ELF-1 (cell line): ENCODE measurements at regions not wholly inside any gene's neighbourhood (a gene's known extent, or its start where the extent isn't known, plus 50 kb on each side); places are given as distances from the start of the nearest gene placed in this dataset.
A peak's percentile ranks its signal among the peaks of the same experiment; 100 is the strongest.

Experiments used
- DNase-seq: peaks from one replicate; pipeline ENCODE4 v3.0.0-alpha.2; 2016; ENCODE audit warnings: low read depth, low spot score

- DNase-seq, result no peak
These were observed 172.5 kb upstream of the LRIG1 start for GRCh38 chr3:66673293-66673692.

DNA sequence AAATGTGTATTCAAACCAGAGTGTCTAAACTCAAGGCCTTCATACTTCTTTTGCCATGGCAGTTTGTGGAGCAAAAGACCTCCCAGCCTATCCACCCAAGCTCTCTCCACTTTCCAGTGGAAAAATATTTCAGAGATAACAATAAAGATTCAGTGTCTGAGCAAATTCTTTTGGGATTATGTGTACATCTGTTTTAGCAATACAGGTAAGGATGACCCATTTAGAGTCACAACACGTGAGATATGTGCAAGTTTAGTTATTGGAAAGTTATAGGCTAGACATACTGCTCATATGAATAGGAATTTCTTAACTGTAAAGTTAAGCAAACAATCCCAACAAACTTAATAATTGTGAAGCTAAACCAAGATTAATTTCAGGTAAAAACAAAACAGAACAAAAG, 174.5 kb upstream of the LRIG1 start:
- no peak for DNase-seq

DNA sequence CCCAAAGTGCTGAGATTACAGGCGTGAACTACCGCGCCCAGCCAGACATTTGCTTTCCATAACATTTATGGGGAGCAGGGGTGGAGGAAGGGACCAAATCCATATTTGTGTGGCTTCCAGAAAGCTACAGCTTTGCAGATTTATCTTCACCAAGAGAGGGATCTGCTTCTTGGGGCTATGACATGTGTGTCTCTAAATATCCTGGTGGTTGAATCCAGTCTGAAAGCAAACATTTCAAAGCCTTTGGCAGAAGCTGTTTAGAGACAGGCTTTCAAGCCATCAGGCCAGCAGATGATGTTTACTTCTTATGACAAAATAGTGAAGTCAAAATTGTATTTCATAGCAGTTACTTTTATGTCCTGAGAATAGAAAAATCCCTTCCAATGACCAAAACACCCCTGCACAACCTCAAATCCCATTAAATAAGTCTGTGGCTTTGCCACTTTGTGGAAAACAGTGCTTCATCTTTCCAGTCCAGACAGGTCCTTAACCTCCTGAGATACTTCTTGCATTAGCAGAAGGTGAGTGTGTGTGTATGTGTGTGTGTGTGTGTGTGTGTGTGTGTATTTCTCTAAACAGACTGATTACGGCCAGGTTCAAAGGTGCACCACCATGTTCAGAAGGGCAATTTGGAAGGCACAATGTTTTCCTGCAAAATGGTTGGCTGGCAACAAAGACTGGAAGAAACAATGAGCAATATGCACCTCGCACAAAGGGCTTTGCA, 191.4 kb upstream of the LRIG1 start:
- no peak for DNase-seq

DNA sequence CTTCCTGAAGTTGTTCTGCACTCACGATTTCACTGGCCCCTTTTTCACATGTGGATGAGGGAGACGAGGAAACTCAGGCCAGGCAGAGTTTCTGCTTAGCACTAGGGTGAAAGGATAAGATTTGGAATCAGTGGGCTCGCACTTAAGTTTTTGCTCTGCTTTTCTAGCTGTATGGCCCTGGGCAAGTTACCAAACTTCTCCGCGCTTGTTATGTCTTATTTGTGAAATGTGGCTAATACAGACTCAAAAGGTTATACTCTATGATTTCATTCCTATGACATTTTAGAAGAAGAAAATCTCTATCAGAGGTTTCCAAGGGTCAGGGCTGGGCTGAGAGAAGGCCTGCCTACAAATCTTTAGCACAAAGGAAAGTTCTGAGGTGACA, 191.9 kb upstream of the LRIG1 start:
- no peak for DNase-seq

DNA sequence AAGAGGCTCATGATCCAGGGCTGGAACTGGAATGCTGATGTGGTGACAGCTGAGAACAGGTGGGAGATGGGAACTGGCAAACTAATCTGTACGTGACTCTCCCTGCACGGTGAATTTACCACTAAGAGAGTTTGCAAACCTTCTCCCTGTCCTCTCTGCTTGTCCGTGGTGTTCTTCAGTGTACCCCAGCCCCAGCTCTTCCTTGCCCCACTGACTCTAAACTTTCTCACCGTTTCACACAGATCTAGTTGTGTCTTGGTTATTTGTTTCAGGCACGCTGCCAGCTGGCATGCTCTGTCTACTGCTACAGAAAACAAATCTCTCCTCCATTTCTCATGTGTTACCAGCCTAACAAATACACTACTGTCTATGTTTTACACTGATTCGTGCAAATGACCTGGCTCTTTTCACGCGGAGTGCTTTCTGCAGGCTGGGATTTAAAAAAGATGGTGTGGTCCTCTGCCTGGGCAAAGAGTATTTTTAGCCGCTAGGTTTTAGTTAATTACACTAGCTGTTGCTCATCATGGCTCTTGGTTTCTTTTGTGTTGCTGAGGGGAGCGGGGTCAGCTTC, 192.7 kb upstream of the LRIG1 start:
- DNase-seq, result no peak

- no peak for DNase-seq
These were observed 201.3 kb upstream of the LRIG1 start for GRCh38 chr3:66702126-66702525.

DNA sequence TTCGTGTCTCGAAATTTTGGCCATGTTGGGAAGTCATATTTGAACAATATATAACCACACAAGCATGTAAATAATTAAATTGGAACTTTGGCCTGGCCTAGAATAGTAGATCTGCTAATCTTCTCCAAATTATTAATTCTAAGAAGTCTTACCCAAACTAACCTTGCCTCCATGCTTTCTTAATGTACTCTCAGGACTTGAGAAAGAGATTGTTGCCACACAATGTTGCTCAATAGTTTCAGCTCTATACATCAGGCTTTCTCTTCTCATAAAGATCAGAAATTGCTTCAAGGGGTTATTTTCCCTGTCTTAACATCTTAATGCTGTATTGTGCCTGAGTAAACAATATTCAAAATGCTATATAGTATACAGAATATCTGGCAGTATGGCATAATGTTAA, 202.7 kb upstream of the LRIG1 start:
- DNase-seq, result no peak

- DNase-seq, result no peak
These were observed 204.3 kb upstream of the LRIG1 start for GRCh38 chr3:66705076-66705475.

GRCh38 chr3:66706890-66707289, 206.1 kb upstream of the LRIG1 start:
- DNase-seq, result no peak

DNA sequence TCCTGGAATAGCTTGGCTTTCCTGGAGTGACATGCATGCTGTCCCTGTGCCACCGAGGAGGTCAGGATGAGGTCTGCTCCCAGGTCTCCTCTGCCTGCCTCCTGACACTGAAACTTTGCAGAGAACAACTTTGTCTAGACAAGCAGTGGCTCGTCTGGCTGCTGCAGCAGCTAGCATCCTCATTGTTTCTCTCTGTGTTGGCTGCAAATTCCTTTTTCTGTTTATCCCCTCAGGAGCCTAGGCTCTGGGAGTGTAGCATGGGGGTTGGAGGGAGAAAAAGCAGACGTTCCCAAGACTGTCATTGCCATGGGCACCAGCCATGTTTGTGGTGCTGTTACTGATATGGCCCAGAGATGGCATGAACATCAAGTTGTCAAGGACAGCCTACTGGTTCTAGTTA, 208.7 kb upstream of the LRIG1 start:
- DNase-seq, result peak; percentile 41

DNA sequence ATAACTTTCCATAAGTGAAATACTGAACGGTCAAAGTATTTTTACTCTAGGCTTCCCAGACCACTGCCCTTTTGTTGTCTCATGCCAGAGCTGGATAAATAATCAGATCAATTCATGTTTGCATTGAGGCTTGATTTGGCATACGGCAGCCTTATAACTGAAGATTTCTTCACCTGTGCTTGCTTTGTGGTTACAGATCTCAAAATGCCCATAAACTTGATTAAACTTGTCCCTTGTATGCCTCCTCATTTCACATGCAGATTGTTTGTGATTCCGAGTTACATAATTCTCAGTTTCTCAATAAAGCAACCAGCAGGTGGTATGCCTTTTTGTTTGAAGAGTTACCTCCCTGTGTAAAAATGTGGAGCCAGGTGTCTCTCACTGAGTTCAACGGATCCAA, 211.4 kb upstream of the LRIG1 start:
- DNase-seq, result no peak

- no peak for DNase-seq
These were observed 213.1 kb upstream of the LRIG1 start for GRCh38 chr3:66713921-66714320.

DNA sequence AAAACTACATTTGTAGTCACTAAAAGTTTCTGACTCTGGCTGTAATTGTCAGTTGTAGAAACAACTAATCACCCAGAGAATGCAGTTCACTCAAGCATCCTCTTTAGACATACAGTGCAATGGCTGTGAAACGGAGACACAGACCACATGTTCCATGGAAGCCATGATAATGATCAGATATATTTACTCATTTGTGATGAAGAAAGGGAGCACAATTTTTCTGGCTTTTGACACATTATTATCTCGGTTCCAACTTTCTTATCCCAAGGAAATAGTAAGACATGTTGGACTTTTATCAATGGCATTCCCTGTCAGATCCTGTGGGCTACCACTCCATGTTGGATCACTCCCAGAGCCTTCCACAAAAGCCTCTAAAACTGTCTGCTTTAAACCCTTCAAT, 215.0 kb upstream of the LRIG1 start:
- no peak for DNase-seq

DNA sequence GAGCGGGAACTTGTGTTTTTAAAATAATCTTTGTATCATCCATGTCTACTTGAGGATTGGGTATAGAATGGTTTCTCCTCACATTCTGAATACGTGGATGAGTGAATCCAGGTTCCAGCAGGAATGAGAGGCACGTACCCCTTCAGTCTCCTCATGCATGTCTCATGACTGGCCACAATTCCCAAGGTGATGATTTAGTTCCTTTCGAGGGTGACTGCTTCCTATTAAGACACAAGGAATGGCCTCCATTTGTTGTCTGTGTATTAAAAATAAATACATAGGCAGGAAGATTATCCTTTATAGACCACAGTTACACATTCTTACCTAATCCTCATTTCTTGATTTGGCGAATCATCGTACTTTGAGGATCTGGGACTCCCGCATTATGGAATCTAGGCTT, 217.0 kb upstream of the LRIG1 start:
- DNase-seq, result no peak

DNA sequence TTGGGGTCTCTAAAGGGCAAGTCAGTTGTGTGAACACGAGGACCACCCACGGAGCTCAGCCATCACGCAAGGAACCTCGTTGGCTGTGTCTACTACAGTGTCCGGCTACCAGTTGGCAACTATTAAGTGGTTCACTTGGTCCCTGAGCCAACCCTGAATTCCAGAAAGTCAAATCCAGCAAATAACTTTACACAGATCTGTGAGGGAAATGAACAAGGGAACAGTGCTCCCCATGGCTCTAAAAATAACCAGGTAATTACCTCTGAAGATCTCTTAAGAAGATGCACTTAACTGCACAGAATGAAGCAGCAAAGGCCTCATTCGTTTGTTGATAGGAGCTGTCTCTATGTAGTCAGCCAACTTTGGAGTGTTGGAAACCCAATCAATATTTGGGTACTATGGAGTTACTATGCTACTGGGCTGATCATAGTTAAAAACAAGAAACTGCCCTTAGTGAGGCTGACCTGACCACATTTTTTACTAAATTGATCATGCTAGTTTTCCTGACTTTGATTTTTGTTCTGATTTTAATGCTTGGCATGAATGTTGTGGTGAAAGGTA, 219.1 kb upstream of the LRIG1 start:
- no peak for DNase-seq

GRCh38 chr3:66720508-66720907, 219.7 kb upstream of the LRIG1 start:
- no peak for DNase-seq

- peak; percentile 12 for DNase-seq
These were observed 221.9 kb upstream of the LRIG1 start for GRCh38 chr3:66722675-66723074.

DNA sequence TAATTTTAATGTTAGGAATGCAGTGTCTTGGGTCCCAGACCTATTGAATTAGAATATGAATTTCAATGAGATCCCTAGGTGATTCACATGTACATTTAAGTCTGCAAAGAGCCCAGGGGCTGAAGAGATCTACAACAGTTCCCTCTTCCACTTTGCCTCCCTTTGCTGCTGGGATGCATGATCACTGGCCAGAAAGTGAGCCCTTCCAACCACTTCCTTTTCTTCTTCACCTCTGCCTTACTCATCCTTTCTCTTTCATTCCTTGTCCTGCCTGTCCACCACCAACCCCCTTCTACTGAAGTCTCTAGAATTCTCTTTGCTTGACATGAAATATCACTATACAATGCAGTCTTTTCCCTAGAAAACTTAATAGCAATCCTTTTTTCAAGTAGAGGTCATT, 222.4 kb upstream of the LRIG1 start:
- no peak for DNase-seq

- DNase-seq, result no peak
These were observed 229.0 kb upstream of the LRIG1 start for GRCh38 chr3:66729687-66730393.

DNA sequence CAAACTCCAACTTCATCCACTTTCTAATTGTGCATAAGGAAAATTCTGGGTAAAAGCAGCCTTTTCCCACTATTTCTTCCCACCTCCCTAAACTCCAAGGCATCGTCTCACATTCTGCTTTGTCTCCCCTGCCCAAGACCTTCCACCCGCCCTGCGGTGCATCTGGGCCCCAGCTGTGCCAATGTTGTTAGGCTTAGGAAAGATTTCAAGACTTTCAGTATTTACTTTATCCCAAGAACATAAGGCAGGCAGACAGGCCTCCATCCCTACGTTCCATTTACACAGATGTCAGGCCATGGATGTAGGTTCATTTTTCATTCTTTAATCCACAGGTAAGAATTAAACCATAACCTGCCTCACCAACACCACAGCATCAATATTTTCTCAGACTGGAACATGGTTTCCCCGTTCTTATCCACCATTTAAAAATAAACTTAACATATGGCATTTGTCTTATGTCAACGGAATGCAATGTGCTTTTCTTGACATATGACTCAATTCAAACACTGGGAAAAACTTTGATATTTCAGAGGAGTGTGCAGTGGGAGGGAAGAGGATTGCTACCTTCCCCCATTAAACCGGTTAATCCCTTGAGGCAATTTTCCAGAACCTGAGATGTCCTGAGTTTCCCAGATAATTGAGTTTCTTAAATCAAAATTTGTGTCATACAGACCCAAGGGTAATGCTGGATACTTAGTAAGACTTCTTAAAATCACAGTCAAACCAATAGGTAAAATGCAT, 238.0 kb upstream of the LRIG1 start:
- DNase-seq, result no peak

DNA sequence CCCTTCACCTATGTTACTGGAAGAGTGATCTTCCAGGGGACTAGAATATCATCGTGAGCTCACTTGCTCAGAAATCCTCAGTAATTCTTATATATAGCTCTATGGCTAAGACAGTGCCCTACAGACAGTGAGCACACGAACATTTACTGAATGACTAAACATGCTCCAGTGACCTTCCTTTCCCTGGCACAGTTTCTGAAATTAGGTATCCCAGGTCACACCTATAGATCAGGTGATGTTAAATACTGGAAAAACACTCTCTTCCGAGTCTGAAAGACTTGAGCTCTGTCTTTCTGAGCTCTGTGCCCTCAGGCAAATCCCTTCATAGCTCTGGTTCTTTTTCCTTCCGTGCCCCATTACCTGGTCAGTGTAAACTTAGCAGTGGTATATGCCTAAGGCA, 239.4 kb upstream of the LRIG1 start:
- DNase-seq, result peak; percentile 30

- no peak for DNase-seq
These were observed 243.7 kb upstream of the LRIG1 start for GRCh38 chr3:66744521-66744920.
